IMR-90 (cell line): ENCODE measurements at regions not wholly inside any gene's neighbourhood (a gene's known extent, or its start where the extent isn't known, plus 50 kb on each side); places are given as distances from the start of the nearest gene placed in this dataset.

Experiments used
- ATAC-seq: fragments of 200-7000 bp; cut with Tn5 transposase; 2 replicates; pipeline ENCODE4 v1.9.1; 2020; ENCODE audit warnings: low read depth, mild to moderate bottlenecking, moderate library complexity
- BruUV-seq: library from RNA; stranded (reverse); fragments of 400-500 nt; replicated peaks from 2 replicates; lab custom pipeline; 2021; lab: Mats Ljungman, UMichigan
- CTCF ChIA-PET: fragments of 300-600 bp; formaldehyde crosslinking; extraction: SDS; loops from one replicate; lab custom pipeline; 2021; ENCODE audit warnings: antibody characterized with exemption; lab: Yijun Ruan, JAX
- POLR2A ChIA-PET: fragments of 300-600 bp; sonication (Branson Sonifier 250); formaldehyde crosslinking; loops from one replicate; lab custom pipeline; 2022; ENCODE audit warnings: antibody characterized with exemption; ENCODE audit not compliant: unreplicated experiment; lab: Charles Lee
- DNase-seq: peaks from one replicate; pipeline ENCODE4 v3.0.0; 2013
- H2AFZ ChIP-seq: replicated peaks from 2 replicates; pipeline ENCODE3; 2013; ENCODE audit warnings: low read length, mild to moderate bottlenecking; ENCODE audit not compliant: poor library complexity
- H2AK5ac ChIP-seq: 2 replicates; pipeline ENCODE4 v1.6.1; 2013; ENCODE audit warnings: low read depth, low read length, inconsistent platforms
- H2AK9ac ChIP-seq: replicated peaks from 2 replicates; pipeline ENCODE3; 2013; ENCODE audit warnings: mild to moderate bottlenecking, low read depth, low read length, moderate library complexity; ENCODE audit not compliant: poor library complexity
- H2BK120ac ChIP-seq: 2 replicates; pipeline ENCODE4 v1.6.1; 2013; ENCODE audit warnings: low read depth, low read length, inconsistent platforms
- H2BK15ac ChIP-seq: 3 replicates; pipeline ENCODE4 v1.6.1; 2013; ENCODE audit warnings: low read depth, low read length, inconsistent platforms
- H2BK20ac ChIP-seq: 2 replicates; pipeline ENCODE4 v1.6.1; 2013; ENCODE audit warnings: low read depth, mild to moderate bottlenecking, inconsistent platforms, low read length, moderate library complexity
- H2BK5ac ChIP-seq: 2 replicates; pipeline ENCODE4 v1.6.1; 2013; ENCODE audit warnings: mild to moderate bottlenecking, low read depth, low read length, inconsistent platforms; ENCODE audit not compliant: poor library complexity, severe bottlenecking
- H3K14ac ChIP-seq: replicated peaks from 2 replicates; pipeline ENCODE4 v1.6.1; 2013; ENCODE audit warnings: low read depth, low read length, inconsistent platforms
- H3K18ac ChIP-seq: 2 replicates; pipeline ENCODE4 v1.6.1; 2013; ENCODE audit warnings: low read depth, low read length, control low read depth
- H3K23ac ChIP-seq: 2 replicates; pipeline ENCODE4 v1.6.1; 2013; ENCODE audit warnings: low read depth, low read length, inconsistent platforms
- H3K27ac ChIP-seq: 2 replicates; pipeline ENCODE4 v1.5.1; 2013; ENCODE audit warnings: mild to moderate bottlenecking, control low read depth, low read length; ENCODE audit not compliant: insufficient read depth
- H3K27me3 ChIP-seq: 2 replicates; pipeline ENCODE4 v1.6.1; 2013; ENCODE audit warnings: low read length; ENCODE audit not compliant: control insufficient read depth, insufficient read depth
- H3K36me3 ChIP-seq: 2 replicates; pipeline ENCODE4 v1.6.1; 2013; ENCODE audit warnings: low read length, mixed read lengths; ENCODE audit not compliant: control insufficient read depth, insufficient read depth
- H3K4ac ChIP-seq: 2 replicates; pipeline ENCODE4 v1.6.1; 2013; ENCODE audit warnings: low read depth, low read length, inconsistent platforms
- H3K4me1 ChIP-seq: 2 replicates; pipeline ENCODE4 v1.6.1; 2013; ENCODE audit warnings: low read length, mixed read lengths; ENCODE audit not compliant: control insufficient read depth, insufficient read depth
- H3K4me2 ChIP-seq: 2 replicates; pipeline ENCODE4 v1.6.1; 2013; ENCODE audit warnings: low read depth, mild to moderate bottlenecking, control low read depth, low read length, moderate library complexity
- H3K4me3 ChIP-seq: 2 replicates; pipeline ENCODE4 v1.5.1; 2013; ENCODE audit warnings: low read depth, mild to moderate bottlenecking, control low read depth, low read length, moderate library complexity; ENCODE audit not compliant: insufficient read depth
- H3K56ac ChIP-seq: 2 replicates; pipeline ENCODE4 v1.6.1; 2013; ENCODE audit warnings: low read length, inconsistent platforms; ENCODE audit not compliant: insufficient read depth; ENCODE audit errors: extremely low read depth
- H3K79me1 ChIP-seq, 2 experiments: 2 replicates each; pipeline ENCODE4 v1.6.1; 2013; ENCODE audit warnings: low read length in 2 of 2, inconsistent platforms in 1 of 2, low read depth in 1 of 2
- H3K9ac ChIP-seq: 2 replicates; pipeline ENCODE4 v1.6.1; 2013; ENCODE audit warnings: low read depth, low read length, control low read depth
- H3K9me1 ChIP-seq: 2 replicates; pipeline ENCODE4 v1.6.1; 2013; ENCODE audit warnings: low read length, inconsistent platforms; ENCODE audit not compliant: insufficient read depth
- H3K9me3 ChIP-seq: 2 replicates; pipeline ENCODE4 v1.6.1; 2013; ENCODE audit warnings: low read length; ENCODE audit not compliant: control insufficient read depth, insufficient read depth
- H4K20me1 ChIP-seq: 2 replicates; pipeline ENCODE4 v1.6.1; 2013; ENCODE audit warnings: low read length, inconsistent platforms; ENCODE audit not compliant: insufficient read depth
- H4K5ac ChIP-seq: 2 replicates; pipeline ENCODE4 v1.6.1; 2013; ENCODE audit warnings: mild to moderate bottlenecking, low read depth, low read length, control low read depth
- H4K8ac ChIP-seq, 2 experiments: 2 replicates each; pipeline ENCODE4 v1.6.1; 2013; ENCODE audit warnings: low read depth in 2 of 2, low read length in 2 of 2, control low read depth in 1 of 2, inconsistent platforms in 1 of 2
- H4K91ac ChIP-seq: 2 replicates; pipeline ENCODE4 v1.6.1; 2013; ENCODE audit warnings: low read depth, low read length, inconsistent platforms; ENCODE audit not compliant: insufficient read depth
- BHLHE40 ChIP-seq: fragments of 150-350 bp; IDR thresholded peaks from 2 replicates; pipeline ENCODE4 v1.6.1; 2016; ENCODE audit warnings: mild to moderate bottlenecking, low read depth, low read length
- CEBPB ChIP-seq: IDR thresholded peaks from 2 replicates; pipeline ENCODE4 v1.6.1; 2012; ENCODE audit warnings: low read depth, low read length, improper control_type of control experiment
- CHD1 ChIP-seq: IDR thresholded peaks from 2 replicates; pipeline ENCODE4 v1.6.1; 2012; ENCODE audit warnings: low read depth, low read length, improper control_type of control experiment
- CTCF ChIP-seq: conservative IDR thresholded peaks from 2 replicates; pipeline ENCODE4 v1.5.1; 2012; ENCODE audit warnings: mild to moderate bottlenecking, low read depth, low read length, improper control_type of control experiment
- ELK1 ChIP-seq: fragments of 150-350 bp; IDR thresholded peaks from 2 replicates; pipeline ENCODE4 v1.6.1; 2016; ENCODE audit warnings: low read depth, mild to moderate bottlenecking, low read length, moderate library complexity, borderline replicate concordance
- FOS ChIP-seq: fragments of 150-350 bp; IDR thresholded peaks from 2 replicates; pipeline ENCODE4 v1.6.1; 2016; ENCODE audit warnings: low read depth, low read length
- MAFK ChIP-seq: IDR thresholded peaks from 2 replicates; pipeline ENCODE4 v1.6.1; 2012; ENCODE audit warnings: low read depth, low read length, improper control_type of control experiment
- MAZ ChIP-seq: IDR thresholded peaks from 2 replicates; pipeline ENCODE4 v1.6.1; 2012; ENCODE audit warnings: low read depth, mild to moderate bottlenecking, low read length, improper control_type of control experiment, moderate library complexity, borderline replicate concordance
- MXI1 ChIP-seq: IDR thresholded peaks from 2 replicates; pipeline ENCODE4 v1.6.1; 2012; ENCODE audit warnings: low read depth, mild to moderate bottlenecking, low read length, moderate library complexity, borderline replicate concordance
- NFE2L2 ChIP-seq: fragments of 150-350 bp; IDR thresholded peaks from 2 replicates; pipeline ENCODE4 v1.6.1; 2016; ENCODE audit warnings: low read depth, mild to moderate bottlenecking, low read length
- POLR2A ChIP-seq: IDR thresholded peaks from 2 replicates; pipeline ENCODE4 v1.6.1; 2012; ENCODE audit warnings: mild to moderate bottlenecking, low read depth, low read length
- RAD21 ChIP-seq: IDR thresholded peaks from 2 replicates; pipeline ENCODE4 v1.6.1; 2012; ENCODE audit warnings: low read length, improper control_type of control experiment
- RCOR1 ChIP-seq: IDR thresholded peaks from 2 replicates; pipeline ENCODE4 v1.6.1; 2012; ENCODE audit warnings: mild to moderate bottlenecking, low read length, improper control_type of control experiment; ENCODE audit not compliant: insufficient replicate concordance
- RFX5 ChIP-seq: IDR thresholded peaks from 2 replicates; pipeline ENCODE4 v1.8.0; 2012; ENCODE audit warnings: low read depth, mild to moderate bottlenecking, low read length, moderate library complexity
- SMC3 ChIP-seq: fragments of 150-350 bp; IDR thresholded peaks from 2 replicates; pipeline ENCODE4 v1.6.1; 2016; ENCODE audit warnings: low read depth, mild to moderate bottlenecking, antibody characterized with exemption, low read length, moderate library complexity
- USF2 ChIP-seq: fragments of 150-350 bp; IDR thresholded peaks from 2 replicates; pipeline ENCODE4 v1.6.1; 2017; ENCODE audit warnings: mild to moderate bottlenecking, antibody characterized with exemption, low read length, low read depth
- dilution Hi-C: fragments of 300-500 bp; cut with HindIII; formaldehyde crosslinking; loops from one replicate; pipeline ENCODE4 v1.14.3; 2018; ENCODE audit warnings: low sequenced_read_pairs; ENCODE audit not compliant: unreplicated experiment
- in situ Hi-C: fragments of 300-500 bp; cut with MboI; formaldehyde crosslinking; loops from 3 replicates; pipeline ENCODE4 v1.14.3; 2019; ENCODE audit warnings: low sequenced_read_pairs, inconsistent platforms, mixed read lengths
- intact Hi-C: fragments of 100-400 bp; cut with micrococcal nuclease; formaldehyde crosslinking; loops from 2 replicates; pipeline ENCODE4 v1.10.0; 2022

- Histone ChIP-seq H3K18ac (no peak overlapping the region), H3K79me1 (no peaks in the 10 kb centered on the region), H3K9me3 (no peaks in the 10 kb centered on the region), H2BK120ac (no peak overlapping the region), H3K27me3 (no peaks in the 10 kb centered on the region), H3K4me1 (no peaks in the 10 kb centered on the region), H3K4me3 (no peak overlapping the region), H4K91ac (no peak overlapping the region), H4K5ac (no peak overlapping the region), H2AK5ac (no peak overlapping the region), H4K20me1 (no peaks in the 10 kb centered on the region), H2BK15ac (no peak overlapping the region), H3K56ac (no peak overlapping the region), H4K8ac (no peak overlapping the region), H3K27ac (no peak overlapping the region), H2AK9ac (no peak overlapping the region), H3K9me1 (no peaks in the 10 kb centered on the region), H3K23ac (no peak overlapping the region), H2BK5ac (no peak overlapping the region), H3K4me2 (no peak overlapping the region), H3K14ac (no peak overlapping the region), H2BK20ac (no peak overlapping the region), H3K9ac (no peak overlapping the region), H2AFZ (no peak overlapping the region), H3K4ac (no peak overlapping the region), H3K36me3 (no peaks in the 10 kb centered on the region)
- dilution Hi-C loops: no loop called here
- no peak for ATAC-seq
- in situ Hi-C loops: no loop called here
- CTCF ChIA-PET: no interaction called here
- no TSS peak for BruUV-seq
- intact Hi-C loops: no loop called here
- TF ChIP-seq FOS: no peak
- TF ChIP-seq SMC3: no peak
- TF ChIP-seq CHD1: no peak
- no peak for TF ChIP-seq CTCF
- TF ChIP-seq POLR2A: no peak
- TF ChIP-seq MXI1: no peak
- no peak for TF ChIP-seq RCOR1
- no peak for TF ChIP-seq ELK1
- no peak for TF ChIP-seq BHLHE40
- no peak for TF ChIP-seq USF2
- no peak for TF ChIP-seq CEBPB
- no peak for TF ChIP-seq NFE2L2
- TF ChIP-seq RFX5: no peak
- TF ChIP-seq MAZ: no peak
- no peak for TF ChIP-seq RAD21
- no peak for TF ChIP-seq MAFK
- POLR2A ChIA-PET: no interaction called here
- no peak for DNase-seq
Observed at GRCh38 chr5:40098313-40098712, 581.4 kb upstream of the PTGER4 start.
